ENCODE measurements at regions not wholly inside any gene's neighbourhood (a gene's known extent, or its start where the extent isn't known, plus 50 kb on each side); places are given as distances from the start of the nearest gene placed in this dataset.

DNA sequence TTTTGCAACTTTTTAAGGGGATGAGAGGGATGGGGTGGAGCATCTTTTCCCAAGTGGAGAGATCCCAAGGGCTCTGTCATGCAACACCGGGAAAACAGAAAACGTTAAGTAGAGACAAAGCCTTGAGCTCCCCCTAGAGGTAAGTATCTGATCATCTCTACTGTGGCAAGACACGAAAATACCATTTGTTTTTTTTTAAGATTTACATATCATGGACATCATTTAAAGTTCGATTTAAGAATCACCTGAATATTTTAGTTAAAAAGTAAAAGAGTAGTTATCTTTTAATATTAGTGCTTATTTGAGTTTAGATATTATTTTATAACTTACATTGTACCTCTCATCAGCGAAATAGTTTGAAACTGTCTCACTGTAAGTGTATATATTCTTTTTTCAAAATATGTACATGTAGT is 200.4 kb downstream of the LRRC70 start:
- TF ChIP-seq POLR2AphosphoS5 (IDR thresholded peaks at IDR 0.05; ENCODE audit: borderline replicate concordance, low read depth, low read length), result no peak
- TF ChIP-seq EZH2 (IDR thresholded peaks at IDR 0.05), result no peak
- no peak for TF ChIP-seq FOXP2 (optimal IDR thresholded peaks at IDR 0.05; ENCODE audit: control extremely low read depth, extremely low read length, insufficient read depth)

All from SK-N-MC (cell line).